ENCODE measurements at regions not wholly inside any gene's neighbourhood (a gene's known extent, or its start where the extent isn't known, plus 50 kb on each side); places are given as distances from the start of the nearest gene placed in this dataset.

- no peak for TF ChIP-seq POLR2A (IDR thresholded peaks at IDR 0.05)
- TF ChIP-seq CTCF (IDR thresholded peaks at IDR 0.05 in 4 of 5, conservative IDR thresholded peaks at IDR 0.05 in 1 of 5): no peak
Measured at GRCh38 chr2:13597176-13597575, 880.4 kb downstream of the TRIB2 start.

All from gastrocnemius medialis (tissue), 4 donors.